ENCODE measurements at regions not wholly inside any gene's neighbourhood (a gene's known extent, or its start where the extent isn't known, plus 50 kb on each side); places are given as distances from the start of the nearest gene placed in this dataset.

DNA sequence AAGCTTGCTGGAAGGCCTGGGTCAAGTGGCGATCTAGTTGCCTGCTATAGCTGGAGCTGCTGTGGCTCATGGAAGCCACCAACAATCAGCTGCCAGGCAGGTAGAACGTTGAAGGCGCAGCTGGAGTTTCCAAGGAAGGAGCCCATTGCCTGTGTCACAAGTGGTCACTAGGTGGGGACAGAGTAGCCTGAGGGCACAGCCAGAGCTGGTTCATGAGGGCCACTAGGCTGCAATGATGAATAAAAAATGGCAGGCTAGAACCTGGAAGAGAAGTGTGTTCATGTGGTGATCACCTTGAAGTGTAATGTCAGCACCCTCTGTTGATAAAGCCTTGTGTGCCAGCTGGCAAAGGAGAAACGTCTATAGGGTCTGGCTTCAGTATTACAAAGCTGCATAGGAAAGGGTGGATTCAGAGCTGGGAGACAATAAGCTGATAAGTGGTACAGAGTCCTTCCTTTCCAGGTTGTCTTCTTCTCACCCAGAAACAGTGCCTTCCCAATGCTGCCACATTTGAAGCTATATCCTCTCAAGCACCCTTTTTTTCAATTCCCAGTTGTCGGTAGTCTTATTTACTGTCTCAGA, 165.8 kb downstream of the EMP1 start:
- ATAC-seq (ENCODE audit: low read depth) (no peak), DNase-seq (peak; percentile 5)
- no peak overlapping the region for H2BK15ac ChIP-seq (ENCODE audit: low read depth, low read length)
- no peaks in the 10 kb centered on the region; the same call in 1 of the 2 replicates for H3K27me3 ChIP-seq (ENCODE audit: control insufficient read depth, insufficient read depth, low read length)
- H3K36me3 ChIP-seq (ENCODE audit: control insufficient read depth, insufficient read depth, low read length) = no peaks in the 10 kb centered on the region
- no peak overlapping the region for H2AFZ ChIP-seq (replicated peaks; ENCODE audit: low read length, poor library complexity)
- no peak overlapping the region for H3K56ac ChIP-seq (ENCODE audit: extremely low read depth, insufficient read depth, low read length)
- ChIA-PET POLR2A (ENCODE audit: unreplicated experiment) (no interaction called here), CTCF (interaction anchor here (0.6 to 1.4 kb wide), 7 partner anchors 9 to 44 kb away, joined by 3 to 7 read pairs (median 4); no protein-coding TSS in a partner anchor)
- H3K18ac ChIP-seq (ENCODE audit: low read depth, low read length) = no peak overlapping the region
- intact Hi-C loops (cut with micrococcal nuclease) (loop anchor here (2.0 kb wide), 1 partner anchor 804 kb away; no protein-coding TSS in a partner anchor), dilution Hi-C loops (cut with HindIII; ENCODE audit: low sequenced_read_pairs, unreplicated experiment) (no loop called here), in situ Hi-C loops (cut with MboI; ENCODE audit: low sequenced_read_pairs) (no loop called here)
- H4K91ac ChIP-seq (ENCODE audit: insufficient read depth, low read depth, low read length) = no peak overlapping the region
- TF ChIP-seq SMC3 (IDR thresholded peaks at IDR 0.05; ENCODE audit: low read depth, low read length) (0 out of 2 replicates have a peak, but pooled peaks have one; percentile 7), FOS (IDR thresholded peaks at IDR 0.05; ENCODE audit: low read depth, low read length) (no peak), RCOR1 (IDR thresholded peaks at IDR 0.05; ENCODE audit: insufficient replicate concordance, low read length) (no peak), RAD21 (IDR thresholded peaks at IDR 0.05; ENCODE audit: low read length) (peak; percentile 24; the same call in 1 of the 2 replicates), RFX5 (IDR thresholded peaks at IDR 0.05; ENCODE audit: low read depth, low read length) (no peak), POLR2A (IDR thresholded peaks at IDR 0.05; ENCODE audit: low read depth, low read length) (no peak)
- TF ChIP-seq, protein P1, sequence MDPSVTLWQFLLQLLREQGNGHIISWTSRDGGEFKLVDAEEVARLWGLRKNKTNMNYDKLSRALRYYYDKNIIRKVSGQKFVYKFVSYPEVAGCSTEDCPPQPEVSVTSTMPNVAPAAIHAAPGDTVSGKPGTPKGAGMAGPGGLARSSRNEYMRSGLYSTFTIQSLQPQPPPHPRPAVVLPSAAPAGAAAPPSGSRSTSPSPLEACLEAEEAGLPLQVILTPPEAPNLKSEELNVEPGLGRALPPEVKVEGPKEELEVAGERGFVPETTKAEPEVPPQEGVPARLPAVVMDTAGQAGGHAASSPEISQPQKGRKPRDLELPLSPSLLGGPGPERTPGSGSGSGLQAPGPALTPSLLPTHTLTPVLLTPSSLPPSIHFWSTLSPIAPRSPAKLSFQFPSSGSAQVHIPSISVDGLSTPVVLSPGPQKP (IDR thresholded peaks at IDR 0.05; ENCODE audit: borderline replicate concordance, low read depth, low read length) = no peak
- TF ChIP-seq, protein P2, sequence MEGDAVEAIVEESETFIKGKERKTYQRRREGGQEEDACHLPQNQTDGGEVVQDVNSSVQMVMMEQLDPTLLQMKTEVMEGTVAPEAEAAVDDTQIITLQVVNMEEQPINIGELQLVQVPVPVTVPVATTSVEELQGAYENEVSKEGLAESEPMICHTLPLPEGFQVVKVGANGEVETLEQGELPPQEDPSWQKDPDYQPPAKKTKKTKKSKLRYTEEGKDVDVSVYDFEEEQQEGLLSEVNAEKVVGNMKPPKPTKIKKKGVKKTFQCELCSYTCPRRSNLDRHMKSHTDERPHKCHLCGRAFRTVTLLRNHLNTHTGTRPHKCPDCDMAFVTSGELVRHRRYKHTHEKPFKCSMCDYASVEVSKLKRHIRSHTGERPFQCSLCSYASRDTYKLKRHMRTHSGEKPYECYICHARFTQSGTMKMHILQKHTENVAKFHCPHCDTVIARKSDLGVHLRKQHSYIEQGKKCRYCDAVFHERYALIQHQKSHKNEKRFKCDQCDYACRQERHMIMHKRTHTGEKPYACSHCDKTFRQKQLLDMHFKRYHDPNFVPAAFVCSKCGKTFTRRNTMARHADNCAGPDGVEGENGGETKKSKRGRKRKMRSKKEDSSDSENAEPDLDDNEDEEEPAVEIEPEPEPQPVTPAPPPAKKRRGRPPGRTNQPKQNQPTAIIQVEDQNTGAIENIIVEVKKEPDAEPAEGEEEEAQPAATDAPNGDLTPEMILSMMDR (conservative IDR thresholded peaks at IDR 0.05; ENCODE audit: low read depth, low read length) = peak; percentile 44
- H3K9ac ChIP-seq (ENCODE audit: low read depth, low read length) = no peak overlapping the region
- H3K9me3 ChIP-seq (ENCODE audit: control insufficient read depth, insufficient read depth, low read length) = no peaks in the 10 kb centered on the region
- no peak overlapping the region for H2BK120ac ChIP-seq (ENCODE audit: low read depth, low read length)
- H2AK9ac ChIP-seq (replicated peaks; ENCODE audit: low read depth, low read length, poor library complexity) = no peak overlapping the region
- no peak overlapping the region for H3K27ac ChIP-seq (ENCODE audit: insufficient read depth, low read length)
- H3K4me2 ChIP-seq (ENCODE audit: low read depth, low read length) = no peak overlapping the region
- no peaks in the 10 kb centered on the region for H3K9me1 ChIP-seq (ENCODE audit: insufficient read depth, low read length)
- no peak overlapping the region for H2BK5ac ChIP-seq (ENCODE audit: low read depth, low read length, poor library complexity, severe bottlenecking)
- no peak overlapping the region for H3K14ac ChIP-seq (replicated peaks; ENCODE audit: low read depth, low read length)
- no peak overlapping the region for H2BK20ac ChIP-seq (ENCODE audit: low read depth, low read length)
- no peak overlapping the region for H2AK5ac ChIP-seq (ENCODE audit: low read depth, low read length)
- BruUV-seq (replicated peaks) = no TSS peak
- no peak overlapping the region for H4K5ac ChIP-seq (ENCODE audit: low read depth, low read length)
- no peak overlapping the region for H3K4me3 ChIP-seq (ENCODE audit: insufficient read depth, low read depth, low read length)
- WGBS, 2 experiments (ENCODE audit: extremely low coverage in 2 of 2, insufficient read length in 1 of 2) = 33% methylated on average over 2 of the region's 5 CpGs; no CpG with 5 or more reads in 1 of the 2 experiments
- no peak overlapping the region for H3K23ac ChIP-seq (ENCODE audit: low read depth, low read length)
- no peaks in the 10 kb centered on the region for H3K4me1 ChIP-seq (ENCODE audit: control insufficient read depth, insufficient read depth, low read length)
- H3K4ac ChIP-seq (ENCODE audit: low read depth, low read length) = no peak overlapping the region
- no peaks in the 10 kb centered on the region for H4K20me1 ChIP-seq (ENCODE audit: insufficient read depth, low read length)
- no peak overlapping the region for H4K8ac ChIP-seq (ENCODE audit: low read depth in 2 of 2, low read length in 2 of 2)
- no peaks in the 10 kb centered on the region for H3K79me1 ChIP-seq (ENCODE audit: low read depth in 1 of 2, low read length in 2 of 2)

Data from IMR-90 (cell line).